Mononuclear cell (primary cell): ENCODE measurements at regions not wholly inside any gene's neighbourhood (a gene's known extent, or its start where the extent isn't known, plus 50 kb on each side); places are given as distances from the start of the nearest gene placed in this dataset.
"Not testable (repeated sequence)": the region's sequence is repeated elsewhere in the genome, so short reads cannot be mapped to it uniquely, and the experiment has no call there.

Experiments used
- H3K27me3 ChIP-seq: 2 replicates; pipeline ENCODE4 v1.6.0; 2011; ENCODE audit warnings: low read length, control low read depth; ENCODE audit not compliant: insufficient read depth
- H3K4me1 ChIP-seq: 2 replicates; pipeline ENCODE4 v1.5.1; 2011; ENCODE audit warnings: mild to moderate bottlenecking, low read length, control low read depth; ENCODE audit not compliant: insufficient read depth
- H3K4me3 ChIP-seq: 2 replicates; pipeline ENCODE4 v1.5.1; 2011; ENCODE audit warnings: mild to moderate bottlenecking, low read length, moderate library complexity
- H3K9me3 ChIP-seq: 2 replicates; pipeline ENCODE4 v1.5.1; 2011; ENCODE audit warnings: low read depth, mild to moderate bottlenecking, control low read depth, low read length

GRCh38 chr11:110862407-110862806 lies 150.2 kb upstream of the ARHGAP20 start:
- Histone ChIP-seq H3K9me3 (no peaks in the 10 kb centered on the region), H3K4me1 (no peaks in the 10 kb centered on the region), H3K27me3 (no peaks in the 10 kb centered on the region), H3K4me3 (no peak overlapping the region)

- no peak overlapping the region for H3K4me3 ChIP-seq
- H3K4me1 ChIP-seq, result no peaks in the 10 kb centered on the region
- no peaks in the 10 kb centered on the region for H3K27me3 ChIP-seq
- H3K9me3 ChIP-seq, result no peaks in the 10 kb centered on the region
Observed at GRCh38 chr11:110860461-110860860, 148.2 kb upstream of the ARHGAP20 start.

DNA sequence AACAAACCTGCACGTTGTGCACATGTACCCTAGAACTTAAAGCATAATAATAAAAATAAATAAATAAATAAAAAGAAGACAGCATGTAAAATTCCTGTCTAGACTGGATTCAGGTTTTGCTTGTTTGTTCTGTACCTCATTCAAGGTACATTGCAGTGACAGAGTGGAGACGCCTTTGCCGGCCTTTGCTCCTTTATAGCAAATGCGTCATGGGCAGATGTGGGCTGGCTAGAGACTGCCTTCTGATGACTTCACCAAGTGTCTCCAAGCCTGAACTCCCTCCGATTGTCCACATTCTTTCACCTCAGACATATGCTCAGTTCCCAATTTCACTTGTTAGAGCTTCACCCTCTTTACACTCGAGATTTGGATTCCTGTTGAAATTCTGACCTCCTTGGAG lies 147.8 kb upstream of the ARHGAP20 start:
- Histone ChIP-seq H3K27me3 (no peaks in the 10 kb centered on the region), H3K9me3 (no peaks in the 10 kb centered on the region), H3K4me3 (no peak overlapping the region), H3K4me1 (no peaks in the 10 kb centered on the region)

DNA sequence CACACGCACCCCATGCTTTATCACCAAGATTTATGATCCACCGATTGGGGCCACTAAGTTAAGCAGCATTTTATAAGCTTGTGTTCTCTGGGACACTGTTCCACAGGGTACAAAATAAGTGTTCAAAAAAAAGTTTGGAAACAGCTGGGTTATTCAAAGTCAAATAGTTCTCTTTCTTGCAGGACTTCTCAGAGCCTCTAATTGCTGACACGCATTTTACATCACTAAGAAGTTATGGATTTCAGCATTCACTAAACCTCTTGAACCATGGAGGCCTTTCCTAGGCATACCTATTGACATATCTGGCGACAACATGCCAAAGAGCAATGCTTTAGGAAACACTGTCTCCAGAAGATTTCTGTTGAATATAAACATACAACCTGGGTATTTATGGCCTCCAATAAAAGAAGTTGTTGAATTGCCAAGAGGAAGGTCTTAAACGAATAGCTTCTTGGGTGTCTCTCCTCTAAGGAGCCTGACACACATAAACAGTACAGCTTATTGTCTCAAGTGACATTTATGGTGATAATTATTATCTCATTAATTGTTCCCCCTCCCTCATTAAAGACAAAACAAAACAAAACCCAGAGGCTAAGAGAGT lies 147.1 kb upstream of the ARHGAP20 start:
- Histone ChIP-seq H3K4me1 (no peaks in the 10 kb centered on the region), H3K9me3 (no peaks in the 10 kb centered on the region), H3K4me3 (no peak overlapping the region), H3K27me3 (no peaks in the 10 kb centered on the region)

GRCh38 chr11:110858547-110858921 lies 146.3 kb upstream of the ARHGAP20 start:
- Histone ChIP-seq H3K4me1 (no peaks in the 10 kb centered on the region), H3K4me3 (no peak overlapping the region)

GRCh38 chr11:110857892-110858546 lies 145.8 kb upstream of the ARHGAP20 start:
- Histone ChIP-seq H3K4me1 (no peaks in the 10 kb centered on the region), H3K9me3 (no peaks in the 10 kb centered on the region), H3K4me3 (no peak overlapping the region), H3K27me3 (no peaks in the 10 kb centered on the region)

More at GRCh38 chr11:110858547-110858921, 146.3 kb upstream of the ARHGAP20 start:
- H3K9me3 ChIP-seq, result no peaks in the 10 kb centered on the region
- no peaks in the 10 kb centered on the region for H3K27me3 ChIP-seq

- Histone ChIP-seq H3K4me1 (no peaks in the 10 kb centered on the region), H3K9me3 (no peaks in the 10 kb centered on the region), H3K27me3 (no peaks in the 10 kb centered on the region), H3K4me3 (no peak overlapping the region)
Observed at GRCh38 chr11:110856996-110857812, 145.0 kb upstream of the ARHGAP20 start.

DNA sequence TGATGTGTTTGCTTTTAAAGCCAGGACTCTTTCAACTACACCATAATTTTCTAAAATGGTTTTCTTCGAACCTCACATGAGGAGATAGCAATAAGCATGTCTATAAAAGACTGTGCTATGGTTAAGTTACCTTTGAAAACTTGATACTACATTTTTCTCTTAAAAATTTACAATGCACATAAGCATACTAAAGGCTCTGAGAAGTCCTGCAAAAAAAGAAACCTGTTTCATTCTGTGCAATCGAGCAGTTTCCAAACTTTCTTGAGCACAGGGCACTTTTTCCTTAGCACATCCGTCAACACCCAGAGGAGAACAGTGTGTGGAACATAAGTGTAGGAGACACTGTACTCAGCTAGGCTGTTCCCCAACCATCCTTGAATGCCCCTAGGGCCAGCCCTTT lies 144.1 kb upstream of the ARHGAP20 start:
- H3K4me1 ChIP-seq, result no peaks in the 10 kb centered on the region
- peaks cover 2% of the 10 kb centered on the region for H3K27me3 ChIP-seq
- no peak overlapping the region for H3K4me3 ChIP-seq
- no peaks in the 10 kb centered on the region for H3K9me3 ChIP-seq

- H3K4me3 ChIP-seq, result no peak overlapping the region
- H3K27me3 ChIP-seq, result peaks cover 2% of the 10 kb centered on the region
Observed at GRCh38 chr11:110855191-110855590, 143.0 kb upstream of the ARHGAP20 start.

DNA sequence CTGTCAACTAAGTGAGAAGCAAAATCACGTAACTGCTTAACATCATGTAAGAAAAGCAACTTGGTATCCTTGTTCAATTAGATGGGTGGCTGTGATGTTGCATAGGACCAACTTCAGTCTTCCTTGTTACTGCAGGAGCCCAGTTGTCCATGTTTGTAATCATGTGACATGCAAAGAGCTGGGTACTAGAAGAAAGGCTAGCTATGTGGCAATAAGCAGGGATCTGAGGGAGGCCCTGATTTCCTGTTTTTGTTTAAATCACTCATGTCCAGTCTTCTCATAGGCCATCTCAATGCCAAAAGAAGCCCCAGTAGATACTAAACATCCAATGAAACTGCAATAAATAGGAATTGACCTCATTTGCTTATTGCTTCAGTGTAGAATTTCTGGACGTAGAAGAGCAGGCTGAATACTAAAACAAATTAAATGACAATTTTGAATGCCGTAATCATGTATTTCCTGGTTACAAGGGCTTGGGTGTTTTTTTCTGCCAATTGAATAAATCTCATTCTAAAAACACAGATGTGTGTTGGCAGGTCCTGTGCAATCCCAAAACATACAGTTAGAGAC lies 140.8 kb upstream of the ARHGAP20 start:
- peaks cover 2% of the 10 kb centered on the region for H3K27me3 ChIP-seq
- H3K9me3 ChIP-seq, result no peaks in the 10 kb centered on the region
- H3K4me3 ChIP-seq, result no peak overlapping the region
- no peaks in the 10 kb centered on the region for H3K4me1 ChIP-seq

More at GRCh38 chr11:110855191-110855590, 143.0 kb upstream of the ARHGAP20 start:
- Histone ChIP-seq H3K9me3 (no peaks in the 10 kb centered on the region), H3K4me1 (no peaks in the 10 kb centered on the region)

- H3K9me3 ChIP-seq, result no peaks in the 10 kb centered on the region
- H3K27me3 ChIP-seq, result peaks cover 2% of the 10 kb centered on the region
- H3K4me3 ChIP-seq, result no peak overlapping the region
- H3K4me1 ChIP-seq, result no peaks in the 10 kb centered on the region
Observed at GRCh38 chr11:110850846-110851245, 138.6 kb upstream of the ARHGAP20 start.

- not testable (repeated sequence) for H3K4me1 ChIP-seq
Observed at GRCh38 chr11:110843053-110843452, 130.8 kb upstream of the ARHGAP20 start.

GRCh38 chr11:110838808-110839207 lies 126.6 kb upstream of the ARHGAP20 start:
- Histone ChIP-seq H3K27me3 (no peaks in the 10 kb centered on the region), H3K9me3 (no peaks in the 10 kb centered on the region), H3K4me3 (no peak overlapping the region), H3K4me1 (peaks cover 6% of the 10 kb centered on the region)

More at GRCh38 chr11:110843053-110843452, 130.8 kb upstream of the ARHGAP20 start:
- not testable (repeated sequence) for H3K27me3 ChIP-seq, H3K9me3 ChIP-seq, H3K4me3 ChIP-seq

DNA sequence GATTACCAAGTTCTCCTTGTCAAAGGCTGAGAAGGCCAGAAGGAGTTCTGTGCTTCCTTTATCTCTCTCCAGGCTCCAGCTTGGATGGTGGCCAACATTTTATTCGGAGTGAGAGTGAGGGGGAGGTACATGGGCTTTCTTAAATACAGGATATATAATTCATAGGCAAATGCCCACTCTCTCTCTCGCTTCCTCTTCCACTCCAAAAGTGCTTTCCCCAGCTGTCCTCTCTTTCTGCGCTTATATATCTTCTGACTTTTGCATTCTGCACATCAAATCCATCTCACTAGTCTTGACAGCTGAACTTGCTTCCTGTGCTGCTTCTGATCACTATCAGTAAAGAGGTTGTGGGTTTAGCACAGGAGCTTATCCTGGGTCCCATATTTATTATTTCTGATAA lies 125.4 kb upstream of the ARHGAP20 start:
- H3K4me1 ChIP-seq, result peaks cover 6% of the 10 kb centered on the region
- no peaks in the 10 kb centered on the region for H3K27me3 ChIP-seq
- no peak overlapping the region for H3K4me3 ChIP-seq
- H3K9me3 ChIP-seq, result no peaks in the 10 kb centered on the region

DNA sequence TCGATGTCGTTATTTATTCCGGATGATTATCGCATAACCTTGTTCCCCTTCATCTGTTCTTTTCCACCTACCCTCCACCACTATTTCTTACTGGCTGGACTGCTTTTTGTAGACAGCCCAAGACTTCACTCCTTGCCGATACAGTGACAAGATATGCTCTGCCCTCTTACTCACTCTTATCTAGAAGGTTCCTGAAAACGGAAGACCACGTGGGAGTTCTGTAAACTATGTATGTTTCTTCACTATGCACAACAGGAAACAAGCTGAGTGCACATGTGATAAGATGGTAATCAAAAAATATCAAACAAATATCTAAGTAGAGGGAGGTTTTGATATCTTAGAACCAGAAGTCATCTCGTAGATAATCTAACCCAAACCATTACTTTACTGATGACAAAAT lies 122.9 kb upstream of the ARHGAP20 start:
- no peaks in the 10 kb centered on the region for H3K27me3 ChIP-seq
- no peak overlapping the region for H3K4me3 ChIP-seq
- H3K4me1 ChIP-seq, result no peaks in the 10 kb centered on the region
- H3K9me3 ChIP-seq, result no peaks in the 10 kb centered on the region
